Thyroid gland (tissue), 4 donors: ENCODE measurements at regions not wholly inside any gene's neighbourhood (a gene's known extent, or its start where the extent isn't known, plus 50 kb on each side); places are given as distances from the start of the nearest gene placed in this dataset.

Experiments used
- DNase-seq, 2 donors: peaks; one replicate each; pipeline ENCODE4 v3.0.0-alpha.2; 2019
- H3K27ac ChIP-seq, 3 donors: fragments of 200-600 bp; sonication (generic); 1 replicate in 2 of 3; 2 replicates in 1 of 3; pipeline ENCODE4 v1.5.1; 2016 to 2019; ENCODE audit warnings: mild to moderate bottlenecking in 1 of 3, moderate library complexity in 1 of 3
- H3K27me3 ChIP-seq: fragments of 200-600 bp; sonication (generic); one replicate; pipeline ENCODE4 v1.5.1; 2019
- H3K36me3 ChIP-seq, 2 donors: fragments of 200-600 bp; sonication (generic); one replicate each; pipeline ENCODE4 v1.5.1; 2016 to 2019
- H3K4me1 ChIP-seq, 2 donors: fragments of 200-600 bp; sonication (generic); one replicate each; pipeline ENCODE4 v1.5.1; 2017 to 2019
- H3K4me3 ChIP-seq, 3 donors: fragments of 200-600 bp; sonication (generic); replicated peaks in 1 of 3; 1 replicate in 2 of 3; 2 replicates in 1 of 3; pipeline ENCODE4 v1.5.1; 2016; ENCODE audit warnings: mild to moderate bottlenecking in 1 of 3
- H3K9me3 ChIP-seq: fragments of 200-600 bp; sonication (generic); one replicate; pipeline ENCODE4 v1.5.1; 2017
- POLR2A ChIP-seq, 2 donors: fragments of 450-650 bp; IDR thresholded peaks; one replicate each; pipeline ENCODE4 v1.6.1; 2017; ENCODE audit warnings: antibody characterized with exemption in 2 of 2, mild to moderate bottlenecking in 2 of 2, moderate library complexity in 1 of 2
- WGBS, 2 donors: methylation state at CpG; one replicate each; pipeline ENCODE4 v1.1.5; 2017; 5-methylcytosine and 5-hydroxymethylcytosine counted together
- intact Hi-C: fragments of 100-400 bp; cut with DNase I; formaldehyde crosslinking; loops from one replicate; pipeline ENCODE4 v1.15.1; 2023
- TF ChIP-seq, protein P1 (sequence below), 6 experiments: fragments of 200-600 bp in 3 of 6; fragments of 450-650 bp in 3 of 6; sonication (generic) in 3 of 6; IDR thresholded peaks; one replicate each; pipeline ENCODE4 v1.5.1; 2016 to 2019; ENCODE audit warnings: antibody characterized with exemption in 6 of 6, mild to moderate bottlenecking in 2 of 6, inconsistent platforms in 1 of 6, moderate library complexity in 1 of 6

DNA sequence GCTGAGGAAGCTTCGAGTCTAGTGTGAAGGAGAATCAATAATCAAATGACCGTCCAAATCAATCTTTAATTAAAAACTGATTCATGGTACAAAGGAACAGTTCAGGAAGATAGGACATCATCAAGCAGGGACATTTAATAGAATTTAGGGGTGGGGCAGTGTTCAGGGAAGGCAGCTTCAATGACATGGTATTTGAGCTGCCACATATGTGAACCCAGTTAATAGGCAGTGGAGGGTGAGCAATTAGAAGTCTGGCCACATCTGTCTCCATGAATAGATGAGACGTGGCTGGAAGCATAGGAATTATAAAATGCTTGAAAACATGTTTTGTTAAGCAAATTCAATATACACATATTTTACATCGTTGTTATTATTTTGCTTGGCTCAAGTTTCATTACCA is 362.7 kb downstream of the PRDM2 start:
- no peaks in the 10 kb centered on the region for H3K36me3 ChIP-seq
- no peak for DNase-seq
- WGBS, 2 donors, result 86 to 90% methylated on average over 4 of the region's 4 CpGs
- intact Hi-C loops, result no loop called here
- no peaks in the 10 kb centered on the region for H3K9me3 ChIP-seq
- no peaks in the 10 kb centered on the region for H3K4me1 ChIP-seq
- no peaks in the 10 kb centered on the region for H3K27me3 ChIP-seq
- H3K27ac ChIP-seq, result no peak overlapping the region
- no peak for TF ChIP-seq POLR2A (IDR thresholded peaks at IDR 0.05)
- TF ChIP-seq, protein P1, sequence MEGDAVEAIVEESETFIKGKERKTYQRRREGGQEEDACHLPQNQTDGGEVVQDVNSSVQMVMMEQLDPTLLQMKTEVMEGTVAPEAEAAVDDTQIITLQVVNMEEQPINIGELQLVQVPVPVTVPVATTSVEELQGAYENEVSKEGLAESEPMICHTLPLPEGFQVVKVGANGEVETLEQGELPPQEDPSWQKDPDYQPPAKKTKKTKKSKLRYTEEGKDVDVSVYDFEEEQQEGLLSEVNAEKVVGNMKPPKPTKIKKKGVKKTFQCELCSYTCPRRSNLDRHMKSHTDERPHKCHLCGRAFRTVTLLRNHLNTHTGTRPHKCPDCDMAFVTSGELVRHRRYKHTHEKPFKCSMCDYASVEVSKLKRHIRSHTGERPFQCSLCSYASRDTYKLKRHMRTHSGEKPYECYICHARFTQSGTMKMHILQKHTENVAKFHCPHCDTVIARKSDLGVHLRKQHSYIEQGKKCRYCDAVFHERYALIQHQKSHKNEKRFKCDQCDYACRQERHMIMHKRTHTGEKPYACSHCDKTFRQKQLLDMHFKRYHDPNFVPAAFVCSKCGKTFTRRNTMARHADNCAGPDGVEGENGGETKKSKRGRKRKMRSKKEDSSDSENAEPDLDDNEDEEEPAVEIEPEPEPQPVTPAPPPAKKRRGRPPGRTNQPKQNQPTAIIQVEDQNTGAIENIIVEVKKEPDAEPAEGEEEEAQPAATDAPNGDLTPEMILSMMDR (IDR thresholded peaks at IDR 0.05), result no peak
- no peak overlapping the region for H3K4me3 ChIP-seq

DNA sequence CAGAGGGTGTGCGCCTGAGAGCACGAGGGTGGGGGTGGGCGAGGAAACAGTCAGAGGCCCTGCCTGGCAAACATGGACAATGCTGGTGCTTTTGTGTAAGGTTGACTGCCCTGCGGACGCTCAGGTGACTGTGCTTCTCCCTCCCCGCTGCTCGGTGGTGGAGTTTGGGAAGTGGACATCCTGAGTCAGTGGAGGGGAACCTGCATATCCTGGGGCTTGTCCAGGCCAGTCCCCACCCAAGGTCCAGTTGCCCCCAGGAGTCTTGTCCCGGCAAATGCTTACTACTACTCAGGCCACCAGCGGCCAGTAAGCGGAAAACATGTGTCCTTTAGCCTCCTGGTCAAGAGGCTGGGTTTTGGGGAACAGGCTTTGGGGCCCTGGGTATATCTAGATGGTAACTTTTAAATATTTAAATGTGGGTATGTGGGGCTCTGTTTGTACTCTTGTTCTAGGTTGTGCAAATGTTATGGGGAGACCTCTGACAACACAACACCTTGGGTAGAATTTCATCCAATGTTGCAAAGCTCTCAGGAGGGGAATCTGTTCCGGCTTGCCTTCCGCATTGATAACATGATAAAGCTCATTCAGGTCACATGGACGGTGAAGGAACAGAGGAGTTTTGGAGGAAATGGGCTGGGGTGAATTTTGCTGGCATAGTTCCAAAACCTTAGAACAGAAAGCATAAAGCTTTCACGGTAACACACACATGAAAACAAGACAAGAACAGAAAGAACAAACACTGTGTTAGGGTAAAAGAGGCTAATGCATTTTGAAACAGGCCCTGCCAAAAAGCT is 364.9 kb downstream of the PRDM2 start:
- H3K27me3 ChIP-seq, result no peaks in the 10 kb centered on the region
- TF ChIP-seq, protein P1 (IDR thresholded peaks at IDR 0.05), result no peak
- no peak for TF ChIP-seq POLR2A (IDR thresholded peaks at IDR 0.05)

DNA sequence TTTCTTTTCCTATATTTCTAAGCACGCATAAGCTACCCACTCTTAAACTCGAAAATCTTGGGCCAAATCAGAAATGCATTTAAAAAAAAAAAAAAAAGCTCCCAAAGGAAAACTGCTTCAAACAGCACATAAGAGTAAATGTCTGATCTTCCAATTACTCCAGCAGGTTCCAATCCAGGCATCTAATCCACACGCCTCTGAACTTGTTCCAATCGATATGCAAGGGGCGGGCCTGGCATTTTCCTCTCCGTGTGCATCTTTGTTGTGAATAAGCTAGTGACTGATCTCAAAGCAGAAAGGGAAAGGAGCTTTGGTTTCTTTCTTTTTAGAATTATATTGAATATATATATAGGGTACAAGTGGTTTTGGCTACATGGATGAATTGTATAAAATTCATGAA is 365.5 kb downstream of the PRDM2 start:
- Histone ChIP-seq H3K36me3 (no peaks in the 10 kb centered on the region), H3K4me1 (no peaks in the 10 kb centered on the region), H3K9me3 (no peaks in the 10 kb centered on the region), H3K27ac (no peak overlapping the region), H3K27me3 (no peaks in the 10 kb centered on the region), H3K4me3 (no peak overlapping the region)
- DNase-seq, result no peak
- intact Hi-C loops, result no loop called here
- TF ChIP-seq, protein P1 (IDR thresholded peaks at IDR 0.05), result no peak
- no peak for TF ChIP-seq POLR2A (IDR thresholded peaks at IDR 0.05)
- 64 to 66% methylated on average over 6 of the region's 6 CpGs for WGBS, 2 donors

More for the DNA sequence above, 364.9 kb downstream of the PRDM2 start:
- 64 to 68% methylated on average over 14 of the region's 14 CpGs for WGBS, 2 donors
- H3K36me3 ChIP-seq, result no peaks in the 10 kb centered on the region
- H3K9me3 ChIP-seq, result no peaks in the 10 kb centered on the region
- no peak overlapping the region for H3K27ac ChIP-seq
- H3K4me1 ChIP-seq, result no peaks in the 10 kb centered on the region
- DNase-seq, result peak in 1 of 2 donors; percentile 4
- intact Hi-C loops, result no loop called here
- no peak overlapping the region for H3K4me3 ChIP-seq

DNA sequence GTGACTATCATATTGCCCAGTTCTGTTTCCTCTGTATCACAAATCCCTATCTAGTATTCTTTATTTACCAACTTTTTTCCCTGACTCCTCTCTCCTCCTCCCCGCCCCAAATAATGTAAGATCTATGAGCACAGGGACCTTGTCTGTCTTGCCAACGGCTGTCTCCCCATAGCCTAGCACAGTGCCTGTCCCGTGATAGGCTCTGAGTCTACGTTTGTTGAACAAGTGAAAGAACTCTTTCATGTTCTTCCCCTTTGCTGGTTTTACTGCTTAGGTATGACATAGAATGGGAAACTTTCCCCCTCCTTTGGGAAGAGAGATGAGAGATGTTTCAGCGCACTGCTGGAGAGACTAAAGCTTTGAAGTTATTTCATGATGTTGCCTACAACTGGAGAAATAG is 367.0 kb downstream of the PRDM2 start:
- no peak overlapping the region for H3K4me3 ChIP-seq
- WGBS, 2 donors, result 89 to 91% methylated on average over 5 of the region's 5 CpGs
- intact Hi-C loops, result no loop called here
- H3K27ac ChIP-seq, result no peak overlapping the region
- H3K4me1 ChIP-seq, result no peaks in the 10 kb centered on the region
- DNase-seq, result no peak
- TF ChIP-seq POLR2A (IDR thresholded peaks at IDR 0.05), result no peak
- TF ChIP-seq, protein P1 (IDR thresholded peaks at IDR 0.05), result no peak
- no peaks in the 10 kb centered on the region for H3K27me3 ChIP-seq
- no peaks in the 10 kb centered on the region for H3K9me3 ChIP-seq
- no peaks in the 10 kb centered on the region for H3K36me3 ChIP-seq

DNA sequence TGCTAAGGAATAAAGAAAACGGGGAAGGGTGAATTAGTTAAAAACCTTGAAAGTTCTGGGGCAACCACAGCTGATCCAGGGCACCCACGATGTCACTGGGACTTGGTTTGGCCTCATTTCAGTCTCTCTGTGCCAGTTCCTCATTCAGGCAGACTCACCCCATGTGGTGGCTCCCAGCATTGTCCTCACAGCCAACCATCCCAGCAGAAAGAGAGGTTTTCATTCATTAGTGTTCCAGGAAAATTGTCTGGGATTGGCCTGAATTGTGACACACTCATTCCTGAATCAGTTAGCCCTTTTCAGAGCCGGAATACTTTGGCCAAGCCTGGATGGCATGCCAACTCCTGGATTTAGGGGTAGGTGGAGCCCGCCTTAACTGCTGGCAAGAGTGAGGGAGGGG is 367.7 kb downstream of the PRDM2 start:
- no peak overlapping the region for H3K4me3 ChIP-seq
- no peak for TF ChIP-seq POLR2A (IDR thresholded peaks at IDR 0.05)
- TF ChIP-seq, protein P1 (IDR thresholded peaks at IDR 0.05), result no peak
- no peaks in the 10 kb centered on the region for H3K36me3 ChIP-seq
- no peaks in the 10 kb centered on the region for H3K4me1 ChIP-seq
- 76 to 79% methylated on average over 4 of the region's 4 CpGs for WGBS, 2 donors
- intact Hi-C loops, result no loop called here
- no peak overlapping the region for H3K27ac ChIP-seq
- H3K9me3 ChIP-seq, result no peaks in the 10 kb centered on the region
- no peaks in the 10 kb centered on the region for H3K27me3 ChIP-seq
- no peak for DNase-seq
